SK-N-SH treated with all-trans-retinoic acid at 6 μM for 48 hours (cell line): ENCODE measurements at regions not wholly inside any gene's neighbourhood (a gene's known extent, or its start where the extent isn't known, plus 50 kb on each side); places are given as distances from the start of the nearest gene placed in this dataset.

Experiments
- ATAC-seq: fragments of 200-7000 bp; cut with Tn5 transposase; 3 replicates; pipeline ENCODE4 v1.9.1; 2020; ENCODE audit warnings: mild to moderate bottlenecking, moderate library complexity
- ARNTL ChIP-seq: fragments of 450-650 bp; formaldehyde crosslinking; IDR thresholded peaks from 2 replicates; pipeline ENCODE4 v1.5.0; 2020; ENCODE audit warnings: low read depth, mild to moderate bottlenecking, moderate library complexity, borderline replicate concordance
- BACH2 ChIP-seq: fragments of 250-450 bp; sonication (Bioruptor Pico); IDR thresholded peaks from 2 replicates; pipeline ENCODE4 v1.9.0; 2021; ENCODE audit warnings: mild to moderate bottlenecking, borderline replicate concordance
- CSDC2 ChIP-seq: fragments of 250-450 bp; sonication (Bioruptor Pico); IDR thresholded peaks from 2 replicates; pipeline ENCODE4 v1.5.0; 2020; ENCODE audit warnings: mild to moderate bottlenecking, moderate library complexity
- CSRNP3 ChIP-seq: fragments of 250-450 bp; sonication (Bioruptor Pico); IDR thresholded peaks from 2 replicates; pipeline ENCODE4 v1.5.1; 2021; ENCODE audit warnings: mild to moderate bottlenecking, moderate library complexity
- ESRRG ChIP-seq: fragments of 250-450 bp; sonication (Bioruptor Pico); IDR thresholded peaks from 2 replicates; pipeline ENCODE4 v1.6.1; 2021; ENCODE audit warnings: mild to moderate bottlenecking
- GLIS3 ChIP-seq: fragments of 250-450 bp; sonication (Bioruptor Pico); IDR thresholded peaks from 2 replicates; pipeline ENCODE4 v1.5.0; 2020; ENCODE audit warnings: mild to moderate bottlenecking, moderate library complexity
- ISL1 ChIP-seq: fragments of 250-450 bp; sonication (Bioruptor Pico); IDR thresholded peaks from 2 replicates; pipeline ENCODE4 v2.1.2; 2022; ENCODE audit warnings: mild to moderate bottlenecking, moderate library complexity
- OSR1 ChIP-seq: fragments of 250-450 bp; sonication (Bioruptor Pico); IDR thresholded peaks from 2 replicates; pipeline ENCODE4 v1.8.0; 2022; ENCODE audit warnings: moderate library complexity, mild to moderate bottlenecking, inconsistent platforms
- PPARA ChIP-seq: fragments of 250-450 bp; sonication (Bioruptor Pico); IDR thresholded peaks from 2 replicates; pipeline ENCODE4 v1.5.0; 2020; ENCODE audit warnings: mild to moderate bottlenecking, borderline replicate concordance
- RARB ChIP-seq: fragments of 250-450 bp; sonication (Bioruptor Pico); IDR thresholded peaks from 2 replicates; pipeline ENCODE4 v1.8.0; 2021; ENCODE audit warnings: mild to moderate bottlenecking, moderate library complexity
- SNAI2 ChIP-seq: fragments of 250-450 bp; sonication (Bioruptor Pico); IDR thresholded peaks from 2 replicates; pipeline ENCODE4 v1.5.0; 2020; ENCODE audit warnings: mild to moderate bottlenecking, moderate library complexity
- TCF4 ChIP-seq: fragments of 250-450 bp; sonication (Bioruptor Pico); IDR thresholded peaks from 2 replicates; pipeline ENCODE4 v1.8.0; 2021; ENCODE audit warnings: mild to moderate bottlenecking, moderate library complexity, borderline replicate concordance
- TOX ChIP-seq: fragments of 250-450 bp; sonication (Bioruptor Pico); IDR thresholded peaks from 2 replicates; pipeline ENCODE4 v1.8.0; 2021; ENCODE audit warnings: mild to moderate bottlenecking, moderate library complexity, borderline replicate concordance
- ZC3H10 ChIP-seq: fragments of 250-450 bp; sonication (Bioruptor Pico); IDR thresholded peaks from 2 replicates; pipeline ENCODE4 v1.5.1; 2021; ENCODE audit warnings: mild to moderate bottlenecking, moderate library complexity
- ZFP30 ChIP-seq: fragments of 450-650 bp; formaldehyde crosslinking; IDR thresholded peaks from 2 replicates; pipeline ENCODE4 v1.5.0; 2022; ENCODE audit warnings: mild to moderate bottlenecking, moderate library complexity
- ZNF565 ChIP-seq: fragments of 450-650 bp; formaldehyde crosslinking; conservative IDR thresholded peaks from 2 replicates; pipeline ENCODE4 v1.5.0; 2020; ENCODE audit warnings: low read depth, mild to moderate bottlenecking, moderate library complexity
- ZNF70 ChIP-seq: fragments of 450-650 bp; formaldehyde crosslinking; IDR thresholded peaks from 2 replicates; pipeline ENCODE4 v1.5.0; 2020; ENCODE audit warnings: mild to moderate bottlenecking, moderate library complexity
- ZNF8 ChIP-seq: fragments of 450-650 bp; formaldehyde crosslinking; IDR thresholded peaks from 2 replicates; pipeline ENCODE4 v1.5.0; 2020; ENCODE audit warnings: mild to moderate bottlenecking, moderate library complexity
- TF ChIP-seq, protein P1 (sequence below): fragments of 250-450 bp; sonication (Bioruptor Pico); IDR thresholded peaks from 2 replicates; pipeline ENCODE4 v1.8.0; 2020; ENCODE audit warnings: mild to moderate bottlenecking, moderate library complexity, borderline replicate concordance
- TF ChIP-seq, protein P2 (sequence below): fragments of 250-450 bp; sonication (Bioruptor Pico); IDR thresholded peaks from 2 replicates; pipeline ENCODE4 v1.5.0; 2020; ENCODE audit warnings: mild to moderate bottlenecking, moderate library complexity
- TF ChIP-seq, protein P3 (sequence below): fragments of 250-450 bp; sonication (Bioruptor Pico); IDR thresholded peaks from 2 replicates; pipeline ENCODE4 v1.8.0; 2021; ENCODE audit warnings: low read depth, mild to moderate bottlenecking, moderate library complexity, borderline replicate concordance

DNA sequence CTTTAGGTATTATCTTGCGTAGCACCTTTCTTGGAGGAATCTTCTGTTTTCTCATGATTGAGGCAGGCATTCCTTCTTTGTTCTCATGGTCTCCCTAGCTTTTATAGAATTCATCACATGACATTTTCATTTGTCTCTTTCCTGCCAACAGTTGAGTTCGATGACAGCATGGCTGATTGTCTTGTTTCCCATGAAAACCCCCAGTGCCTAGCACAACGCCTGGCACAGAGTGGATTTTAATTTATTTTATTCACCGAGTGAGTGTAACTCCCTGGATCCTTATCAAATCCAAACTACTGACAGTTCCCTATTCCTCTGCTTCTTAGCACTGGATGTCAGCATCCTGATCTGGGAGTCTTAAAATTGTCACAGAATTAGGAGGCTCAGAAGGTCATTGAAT, 182.6 kb downstream of the SUDS3 start (continued):
- no peak for TF ChIP-seq CSRNP3 (CRISPR knock-in tag)
- no peak for TF ChIP-seq ESRRG
- no peak for TF ChIP-seq ZC3H10 (CRISPR knock-in tag)
- no peak for TF ChIP-seq ZNF8 (CRISPR knock-in tag)
- no peak for TF ChIP-seq BACH2 (CRISPR knock-in tag)
- no peak for TF ChIP-seq TOX
- TF ChIP-seq GLIS3 (CRISPR knock-in tag) = no peak
- no peak for TF ChIP-seq ISL1 (CRISPR knock-in tag)
- TF ChIP-seq RARB (CRISPR knock-in tag) = no peak
- no peak for TF ChIP-seq TCF4 (CRISPR knock-in tag)

- ATAC-seq = no peak
- TF ChIP-seq SNAI2 (CRISPR knock-in tag) (no peak), ISL1 (CRISPR knock-in tag) (no peak), ESRRG (no peak), ZNF8 (CRISPR knock-in tag) (no peak), ARNTL (CRISPR knock-in tag) (no peak), ZFP30 (CRISPR knock-in tag) (no peak), BACH2 (CRISPR knock-in tag) (no peak), ZC3H10 (CRISPR knock-in tag) (no peak)
- TF ChIP-seq, protein P1, sequence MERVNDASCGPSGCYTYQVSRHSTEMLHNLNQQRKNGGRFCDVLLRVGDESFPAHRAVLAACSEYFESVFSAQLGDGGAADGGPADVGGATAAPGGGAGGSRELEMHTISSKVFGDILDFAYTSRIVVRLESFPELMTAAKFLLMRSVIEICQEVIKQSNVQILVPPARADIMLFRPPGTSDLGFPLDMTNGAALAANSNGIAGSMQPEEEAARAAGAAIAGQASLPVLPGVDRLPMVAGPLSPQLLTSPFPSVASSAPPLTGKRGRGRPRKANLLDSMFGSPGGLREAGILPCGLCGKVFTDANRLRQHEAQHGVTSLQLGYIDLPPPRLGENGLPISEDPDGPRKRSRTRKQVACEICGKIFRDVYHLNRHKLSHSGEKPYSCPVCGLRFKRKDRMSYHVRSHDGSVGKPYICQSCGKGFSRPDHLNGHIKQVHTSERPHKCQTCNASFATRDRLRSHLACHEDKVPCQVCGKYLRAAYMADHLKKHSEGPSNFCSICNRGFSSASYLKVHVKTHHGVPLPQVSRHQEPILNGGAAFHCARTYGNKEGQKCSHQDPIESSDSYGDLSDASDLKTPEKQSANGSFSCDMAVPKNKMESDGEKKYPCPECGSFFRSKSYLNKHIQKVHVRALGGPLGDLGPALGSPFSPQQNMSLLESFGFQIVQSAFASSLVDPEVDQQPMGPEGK (CRISPR knock-in tag) = no peak
Observed at GRCh38 chr12:118560733-118561132, 184.4 kb downstream of the SUDS3 start.

DNA sequence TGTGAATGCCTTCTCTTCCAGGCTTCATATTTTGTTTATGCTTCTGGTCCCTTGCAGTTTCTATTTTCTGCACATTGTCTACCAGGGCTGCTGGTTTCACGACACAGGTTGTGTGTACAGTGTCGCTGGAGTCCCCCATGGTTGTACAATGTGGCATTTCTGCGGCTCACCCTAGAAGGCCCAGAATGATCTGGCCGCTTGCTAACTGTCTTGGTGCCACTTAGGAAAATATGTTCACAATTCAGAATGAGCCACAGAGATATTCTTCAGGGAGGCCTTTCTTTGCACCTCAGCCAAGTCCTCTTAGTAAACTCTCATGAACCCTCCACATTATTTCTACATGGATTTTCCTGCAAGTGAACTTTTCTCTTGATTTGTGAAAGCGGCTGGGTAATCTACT, 195.4 kb downstream of the SUDS3 start:
- no peak for TF ChIP-seq BACH2 (CRISPR knock-in tag)
- TF ChIP-seq ARNTL (CRISPR knock-in tag) = no peak
- no peak for TF ChIP-seq ZNF565 (CRISPR knock-in tag)
- no peak for TF ChIP-seq TOX
- TF ChIP-seq ESRRG = no peak
- TF ChIP-seq, protein P2, sequence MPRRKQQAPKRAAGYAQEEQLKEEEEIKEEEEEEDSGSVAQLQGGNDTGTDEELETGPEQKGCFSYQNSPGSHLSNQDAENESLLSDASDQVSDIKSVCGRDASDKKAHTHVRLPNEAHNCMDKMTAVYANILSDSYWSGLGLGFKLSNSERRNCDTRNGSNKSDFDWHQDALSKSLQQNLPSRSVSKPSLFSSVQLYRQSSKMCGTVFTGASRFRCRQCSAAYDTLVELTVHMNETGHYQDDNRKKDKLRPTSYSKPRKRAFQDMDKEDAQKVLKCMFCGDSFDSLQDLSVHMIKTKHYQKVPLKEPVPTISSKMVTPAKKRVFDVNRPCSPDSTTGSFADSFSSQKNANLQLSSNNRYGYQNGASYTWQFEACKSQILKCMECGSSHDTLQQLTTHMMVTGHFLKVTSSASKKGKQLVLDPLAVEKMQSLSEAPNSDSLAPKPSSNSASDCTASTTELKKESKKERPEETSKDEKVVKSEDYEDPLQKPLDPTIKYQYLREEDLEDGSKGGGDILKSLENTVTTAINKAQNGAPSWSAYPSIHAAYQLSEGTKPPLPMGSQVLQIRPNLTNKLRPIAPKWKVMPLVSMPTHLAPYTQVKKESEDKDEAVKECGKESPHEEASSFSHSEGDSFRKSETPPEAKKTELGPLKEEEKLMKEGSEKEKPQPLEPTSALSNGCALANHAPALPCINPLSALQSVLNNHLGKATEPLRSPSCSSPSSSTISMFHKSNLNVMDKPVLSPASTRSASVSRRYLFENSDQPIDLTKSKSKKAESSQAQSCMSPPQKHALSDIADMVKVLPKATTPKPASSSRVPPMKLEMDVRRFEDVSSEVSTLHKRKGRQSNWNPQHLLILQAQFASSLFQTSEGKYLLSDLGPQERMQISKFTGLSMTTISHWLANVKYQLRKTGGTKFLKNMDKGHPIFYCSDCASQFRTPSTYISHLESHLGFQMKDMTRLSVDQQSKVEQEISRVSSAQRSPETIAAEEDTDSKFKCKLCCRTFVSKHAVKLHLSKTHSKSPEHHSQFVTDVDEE (CRISPR knock-in tag) = no peak
- TF ChIP-seq OSR1 (CRISPR knock-in tag) = no peak
- no peak for TF ChIP-seq CSRNP3 (CRISPR knock-in tag)
- no peak for TF ChIP-seq GLIS3 (CRISPR knock-in tag)
- TF ChIP-seq SNAI2 (CRISPR knock-in tag) = no peak
- TF ChIP-seq ISL1 (CRISPR knock-in tag) = no peak
- no peak for ATAC-seq

DNA sequence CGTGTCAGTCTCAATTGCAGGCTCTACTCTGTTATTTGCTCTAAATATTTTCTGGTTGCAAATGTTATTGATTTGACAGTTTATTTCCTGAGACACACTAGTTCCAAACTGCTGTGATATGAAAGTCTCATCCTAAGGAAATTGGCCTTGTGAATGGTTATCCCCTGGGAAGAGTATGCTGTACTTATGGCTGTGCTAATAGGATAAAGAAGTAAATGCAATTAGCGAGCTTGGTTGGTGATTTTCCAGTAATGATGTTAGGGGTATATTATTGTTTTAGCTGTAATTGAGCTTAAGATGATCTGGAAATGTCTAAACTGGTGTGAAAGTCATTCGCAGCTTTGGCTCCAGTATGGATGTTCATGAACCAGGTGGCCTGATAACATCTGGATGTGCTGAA, 197.9 kb downstream of the SUDS3 start:
- no peak for ATAC-seq
- no peak for TF ChIP-seq RARB (CRISPR knock-in tag)
- no peak for TF ChIP-seq CSDC2
- no peak for TF ChIP-seq ZNF70 (CRISPR knock-in tag)
- no peak for TF ChIP-seq PPARA (CRISPR knock-in tag)
- TF ChIP-seq TCF4 (CRISPR knock-in tag) = no peak
- TF ChIP-seq SNAI2 (CRISPR knock-in tag) = no peak
- TF ChIP-seq ZFP30 (CRISPR knock-in tag) = no peak
- TF ChIP-seq, protein P2 (CRISPR knock-in tag) = no peak
- TF ChIP-seq OSR1 (CRISPR knock-in tag) = no peak
- TF ChIP-seq TOX = no peak
- TF ChIP-seq, protein P3, sequence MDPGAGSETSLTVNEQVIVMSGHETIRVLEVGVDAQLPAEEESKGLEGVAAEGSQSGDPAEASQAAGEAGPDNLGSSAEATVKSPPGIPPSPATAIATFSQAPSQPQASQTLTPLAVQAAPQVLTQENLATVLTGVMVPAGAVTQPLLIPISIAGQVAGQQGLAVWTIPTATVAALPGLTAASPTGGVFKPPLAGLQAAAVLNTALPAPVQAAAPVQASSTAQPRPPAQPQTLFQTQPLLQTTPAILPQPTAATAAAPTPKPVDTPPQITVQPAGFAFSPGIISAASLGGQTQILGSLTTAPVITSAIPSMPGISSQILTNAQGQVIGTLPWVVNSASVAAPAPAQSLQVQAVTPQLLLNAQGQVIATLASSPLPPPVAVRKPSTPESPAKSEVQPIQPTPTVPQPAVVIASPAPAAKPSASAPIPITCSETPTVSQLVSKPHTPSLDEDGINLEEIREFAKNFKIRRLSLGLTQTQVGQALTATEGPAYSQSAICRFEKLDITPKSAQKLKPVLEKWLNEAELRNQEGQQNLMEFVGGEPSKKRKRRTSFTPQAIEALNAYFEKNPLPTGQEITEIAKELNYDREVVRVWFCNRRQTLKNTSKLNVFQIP (CRISPR knock-in tag) = no peak
- TF ChIP-seq CSRNP3 (CRISPR knock-in tag) = no peak
- TF ChIP-seq ESRRG = no peak
- TF ChIP-seq GLIS3 (CRISPR knock-in tag) = no peak
- no peak for TF ChIP-seq BACH2 (CRISPR knock-in tag)
